ENCODE measurements at regions not wholly inside any gene's neighbourhood (a gene's known extent, or its start where the extent isn't known, plus 50 kb on each side); places are given as distances from the start of the nearest gene placed in this dataset.

GRCh38 chr3:8442993-8443650 lies 58.5 kb upstream of the LMCD1 start:
- no peak for TF ChIP-seq CTCF (IDR thresholded peaks at IDR 0.05)
- no peak overlapping the region for H3K27ac Mint-ChIP-seq
- POLR2A ChIA-PET = no interaction called here
- no peaks in the 10 kb centered on the region for H3K4me1 ChIP-seq (ENCODE audit: insufficient read depth, low read length)
- H3K36me3 Mint-ChIP-seq (ENCODE audit: low read depth) = no peaks in the 10 kb centered on the region
- CTCF ChIA-PET = no interaction called here
- H3K4me1 Mint-ChIP-seq (ENCODE audit: low read depth) = no peaks in the 10 kb centered on the region
- DNase-seq = no peak
- H3K9me3 Mint-ChIP-seq = peaks cover 2% of the 10 kb centered on the region
- peaks cover 0 to 14% of the 10 kb centered on the region in 2 experiments for H3K27me3 ChIP-seq (ENCODE audit: control insufficient read depth in 1 of 2, insufficient read depth in 2 of 2, low read length in 2 of 2)
- intact Hi-C loops (cut with DNase I, micrococcal nuclease) = loop anchor here in 1 of 2 experiments (10.0 kb wide), 1 partner anchor 182 kb away; no protein-coding TSS in a partner anchor
- H3K4me3 ChIP-seq (ENCODE audit: low read length) = no peak overlapping the region
- H3K27me3 Mint-ChIP-seq = peaks cover 15% of the 10 kb centered on the region
- H3K36me3 ChIP-seq (ENCODE audit: insufficient read depth, low read length) = no peaks in the 10 kb centered on the region
- no peaks in the 10 kb centered on the region for H3K9me3 ChIP-seq (ENCODE audit: control insufficient read depth in 1 of 2, insufficient read depth in 1 of 2, low read length in 2 of 2)
- no peak overlapping the region for H3K4me3 Mint-ChIP-seq
- no peak overlapping the region for H3K27ac ChIP-seq (ENCODE audit: low read depth in 1 of 2, low read length in 2 of 2)
- no peak for ATAC-seq (ENCODE audit: poor library complexity)

- H3K27ac ChIP-seq (ENCODE audit: low read depth in 1 of 2, low read length in 2 of 2) = no peak overlapping the region
- H3K9me3 ChIP-seq (ENCODE audit: control insufficient read depth in 1 of 2, insufficient read depth in 1 of 2, low read length in 2 of 2) = no peaks in the 10 kb centered on the region
- H3K4me1 Mint-ChIP-seq (ENCODE audit: low read depth) = no peaks in the 10 kb centered on the region
- no peaks in the 10 kb centered on the region for H3K9me3 Mint-ChIP-seq
- H3K4me1 ChIP-seq (ENCODE audit: insufficient read depth, low read length) = no peaks in the 10 kb centered on the region
- H3K36me3 Mint-ChIP-seq (ENCODE audit: low read depth) = no peaks in the 10 kb centered on the region
- H3K27me3 ChIP-seq (ENCODE audit: control insufficient read depth in 1 of 2, insufficient read depth in 2 of 2, low read length in 2 of 2) = peaks cover 0 to 14% of the 10 kb centered on the region in 2 experiments
- no peak for TF ChIP-seq CTCF (IDR thresholded peaks at IDR 0.05)
- H3K27me3 Mint-ChIP-seq = peaks cover 15% of the 10 kb centered on the region
- no peak overlapping the region for H3K27ac Mint-ChIP-seq
- ATAC-seq (ENCODE audit: poor library complexity) (no peak), DNase-seq (no peak)
- CTCF ChIA-PET = no interaction called here
- intact Hi-C loops (cut with DNase I, micrococcal nuclease) = loop anchor here in 1 of 2 experiments (10.0 kb wide), 1 partner anchor 181 kb away; no protein-coding TSS in a partner anchor
- no peak overlapping the region for H3K4me3 ChIP-seq (ENCODE audit: low read length)
- no peaks in the 10 kb centered on the region for H3K36me3 ChIP-seq (ENCODE audit: insufficient read depth, low read length)
- POLR2A ChIA-PET = no interaction called here
- no peak overlapping the region for H3K4me3 Mint-ChIP-seq
Measured at GRCh38 chr3:8443829-8444791, 57.5 kb upstream of the LMCD1 start.

- H3K36me3 Mint-ChIP-seq (ENCODE audit: low read depth) = no peaks in the 10 kb centered on the region
- DNase-seq (no peak), ATAC-seq (ENCODE audit: poor library complexity) (no peak)
- POLR2A ChIA-PET = no interaction called here
- no peaks in the 10 kb centered on the region for H3K9me3 Mint-ChIP-seq
- no peaks in the 10 kb centered on the region for H3K4me1 Mint-ChIP-seq (ENCODE audit: low read depth)
- Histone ChIP-seq H3K9me3 (ENCODE audit: control insufficient read depth in 1 of 2, insufficient read depth in 1 of 2, low read length in 2 of 2) (no peaks in the 10 kb centered on the region), H3K27ac (ENCODE audit: low read depth in 1 of 2, low read length in 2 of 2) (no peak overlapping the region), H3K36me3 (ENCODE audit: insufficient read depth, low read length) (no peaks in the 10 kb centered on the region), H3K27me3 (ENCODE audit: control insufficient read depth in 1 of 2, insufficient read depth in 2 of 2, low read length in 2 of 2) (peaks cover 0 to 14% of the 10 kb centered on the region in 2 experiments), H3K4me3 (ENCODE audit: low read length) (no peak overlapping the region), H3K4me1 (ENCODE audit: insufficient read depth, low read length) (no peaks in the 10 kb centered on the region)
- intact Hi-C loops (cut with DNase I, micrococcal nuclease) = loop anchor here (5.0 to 10.0 kb wide), 2 partner anchors 177 to 180 kb away; no protein-coding TSS in a partner anchor
- peaks cover 15% of the 10 kb centered on the region for H3K27me3 Mint-ChIP-seq
- CTCF ChIA-PET = no interaction called here
- no peak overlapping the region for H3K27ac Mint-ChIP-seq
- no peak for TF ChIP-seq CTCF (IDR thresholded peaks at IDR 0.05)
- no peak overlapping the region for H3K4me3 Mint-ChIP-seq
Measured at GRCh38 chr3:8444883-8445282, 56.7 kb upstream of the LMCD1 start.

All from CD4-positive, alpha-beta T cell (primary cell).